ENCODE measurements at regions not wholly inside any gene's neighbourhood (a gene's known extent, or its start where the extent isn't known, plus 50 kb on each side); places are given as distances from the start of the nearest gene placed in this dataset.

DNA sequence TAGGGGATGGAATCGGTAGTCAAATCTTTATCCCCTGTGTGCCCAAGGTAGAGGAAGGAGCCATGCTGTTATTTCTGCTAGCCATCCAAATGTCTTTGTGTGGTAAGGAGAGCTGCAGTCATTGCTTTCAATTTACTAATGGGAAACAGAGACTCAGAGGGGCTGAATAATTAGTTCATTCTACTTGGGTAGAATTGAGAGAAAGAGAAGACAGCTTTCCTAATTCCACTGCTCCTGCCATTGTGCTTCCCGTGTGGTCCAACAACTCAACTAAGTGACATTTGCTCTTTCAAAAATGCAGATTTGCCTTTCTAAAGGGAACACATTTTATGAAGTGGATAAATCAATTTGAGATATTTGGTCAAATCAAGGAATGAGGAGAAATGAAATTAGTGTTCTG, 136.1 kb downstream of the AQP4 start:
- DNase-seq = no peak

DNA sequence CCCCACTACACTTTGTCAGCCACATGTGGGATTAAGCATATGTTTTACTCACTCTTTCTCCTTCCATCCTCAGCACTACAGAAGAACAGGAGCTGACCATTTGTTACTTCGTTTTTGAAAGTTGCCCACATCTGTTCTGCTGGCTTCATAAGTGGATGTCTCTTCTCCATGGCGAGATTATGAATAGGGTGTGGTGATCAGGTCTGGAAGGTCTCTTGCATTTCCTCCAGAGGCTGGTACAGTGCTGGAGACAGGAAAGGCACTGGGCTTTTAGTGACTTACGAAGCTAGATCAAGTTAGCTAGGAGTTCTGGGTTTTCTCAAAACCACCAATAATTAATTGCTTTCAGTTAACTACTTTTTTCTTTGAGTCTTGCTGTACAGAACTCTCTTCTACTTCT, 136.5 kb downstream of the AQP4 start:
- in situ Hi-C loops (cut with HindIII; ENCODE audit: low pct_ligation_motif_present, low sequenced_read_pairs) = no loop called here
- DNase-seq = no peak
- H3K4me3 ChIP-seq (ENCODE audit: low read depth, low read length) = no peak overlapping the region
- no peaks in the 10 kb centered on the region for H3K27me3 ChIP-seq (replicated peaks)
- TF ChIP-seq, protein P1, sequence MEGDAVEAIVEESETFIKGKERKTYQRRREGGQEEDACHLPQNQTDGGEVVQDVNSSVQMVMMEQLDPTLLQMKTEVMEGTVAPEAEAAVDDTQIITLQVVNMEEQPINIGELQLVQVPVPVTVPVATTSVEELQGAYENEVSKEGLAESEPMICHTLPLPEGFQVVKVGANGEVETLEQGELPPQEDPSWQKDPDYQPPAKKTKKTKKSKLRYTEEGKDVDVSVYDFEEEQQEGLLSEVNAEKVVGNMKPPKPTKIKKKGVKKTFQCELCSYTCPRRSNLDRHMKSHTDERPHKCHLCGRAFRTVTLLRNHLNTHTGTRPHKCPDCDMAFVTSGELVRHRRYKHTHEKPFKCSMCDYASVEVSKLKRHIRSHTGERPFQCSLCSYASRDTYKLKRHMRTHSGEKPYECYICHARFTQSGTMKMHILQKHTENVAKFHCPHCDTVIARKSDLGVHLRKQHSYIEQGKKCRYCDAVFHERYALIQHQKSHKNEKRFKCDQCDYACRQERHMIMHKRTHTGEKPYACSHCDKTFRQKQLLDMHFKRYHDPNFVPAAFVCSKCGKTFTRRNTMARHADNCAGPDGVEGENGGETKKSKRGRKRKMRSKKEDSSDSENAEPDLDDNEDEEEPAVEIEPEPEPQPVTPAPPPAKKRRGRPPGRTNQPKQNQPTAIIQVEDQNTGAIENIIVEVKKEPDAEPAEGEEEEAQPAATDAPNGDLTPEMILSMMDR (IDR thresholded peaks at IDR 0.05; ENCODE audit: low read depth, low read length, missing control alignments) = no peak
- no peaks in the 10 kb centered on the region for H3K36me3 ChIP-seq (replicated peaks)
- no peak overlapping the region for H3K27ac ChIP-seq

More for the DNA sequence above, 136.1 kb downstream of the AQP4 start:
- no peaks in the 10 kb centered on the region for H3K36me3 ChIP-seq (replicated peaks)
- in situ Hi-C loops (cut with HindIII; ENCODE audit: low pct_ligation_motif_present, low sequenced_read_pairs) = no loop called here
- TF ChIP-seq, protein P1 (IDR thresholded peaks at IDR 0.05; ENCODE audit: low read depth, low read length, missing control alignments) = no peak
- no peaks in the 10 kb centered on the region for H3K27me3 ChIP-seq (replicated peaks)
- no peak overlapping the region for H3K27ac ChIP-seq
- H3K4me3 ChIP-seq (ENCODE audit: low read depth, low read length) = no peak overlapping the region

DNA sequence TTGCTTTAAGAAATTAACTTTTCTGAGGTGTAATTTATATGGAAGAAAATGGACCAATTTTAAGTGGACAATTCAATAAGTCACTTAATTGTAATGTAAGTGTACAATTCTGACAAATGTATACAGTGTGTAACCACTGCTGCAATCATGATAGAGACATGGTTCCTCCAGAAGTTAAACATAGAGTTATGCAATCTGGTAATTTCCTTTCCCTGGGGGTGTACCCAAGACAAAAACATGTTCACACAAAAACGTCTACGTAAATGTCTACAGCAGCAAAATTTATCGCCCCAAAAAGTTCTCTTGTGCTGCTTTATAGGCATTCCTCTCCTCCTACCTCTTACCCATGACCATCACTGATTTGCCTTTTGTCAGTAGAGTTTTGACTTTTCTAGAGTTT, 141.5 kb downstream of the AQP4 start:
- Histone ChIP-seq H3K27ac (no peak overlapping the region), H3K27me3 (replicated peaks) (no peaks in the 10 kb centered on the region), H3K36me3 (replicated peaks) (no peaks in the 10 kb centered on the region), H3K4me3 (ENCODE audit: low read depth, low read length) (no peak overlapping the region)
- TF ChIP-seq, protein P1 (IDR thresholded peaks at IDR 0.05; ENCODE audit: low read depth, low read length, missing control alignments) = no peak
- no peak for DNase-seq
- in situ Hi-C loops (cut with HindIII; ENCODE audit: low pct_ligation_motif_present, low sequenced_read_pairs) = no loop called here

DNA sequence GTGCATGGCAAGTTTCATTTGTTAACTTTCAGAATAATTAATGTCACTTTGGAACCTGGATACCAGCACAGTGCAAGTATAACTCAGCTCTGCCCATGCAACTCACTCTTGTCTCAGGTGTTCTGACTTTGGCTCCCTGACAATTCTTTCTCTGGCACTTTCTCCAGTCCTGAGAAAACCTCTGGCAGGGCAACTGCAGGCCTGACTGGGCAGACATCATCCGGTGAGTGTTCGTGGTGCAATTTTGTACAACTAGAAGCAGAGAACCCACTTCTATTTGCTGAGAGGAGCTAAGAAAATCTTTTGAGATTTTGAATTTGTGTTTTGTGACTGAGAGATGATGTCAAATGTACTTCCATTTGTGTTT, 143.0 kb downstream of the AQP4 start:
- Histone ChIP-seq H3K36me3 (replicated peaks) (no peaks in the 10 kb centered on the region), H3K27me3 (replicated peaks) (no peaks in the 10 kb centered on the region), H3K27ac (no peak overlapping the region), H3K4me3 (ENCODE audit: low read depth, low read length) (no peak overlapping the region)
- DNase-seq = no peak
- in situ Hi-C loops (cut with HindIII; ENCODE audit: low pct_ligation_motif_present, low sequenced_read_pairs) = no loop called here
- TF ChIP-seq, protein P1 (IDR thresholded peaks at IDR 0.05; ENCODE audit: low read depth, low read length, missing control alignments) = no peak

DNA sequence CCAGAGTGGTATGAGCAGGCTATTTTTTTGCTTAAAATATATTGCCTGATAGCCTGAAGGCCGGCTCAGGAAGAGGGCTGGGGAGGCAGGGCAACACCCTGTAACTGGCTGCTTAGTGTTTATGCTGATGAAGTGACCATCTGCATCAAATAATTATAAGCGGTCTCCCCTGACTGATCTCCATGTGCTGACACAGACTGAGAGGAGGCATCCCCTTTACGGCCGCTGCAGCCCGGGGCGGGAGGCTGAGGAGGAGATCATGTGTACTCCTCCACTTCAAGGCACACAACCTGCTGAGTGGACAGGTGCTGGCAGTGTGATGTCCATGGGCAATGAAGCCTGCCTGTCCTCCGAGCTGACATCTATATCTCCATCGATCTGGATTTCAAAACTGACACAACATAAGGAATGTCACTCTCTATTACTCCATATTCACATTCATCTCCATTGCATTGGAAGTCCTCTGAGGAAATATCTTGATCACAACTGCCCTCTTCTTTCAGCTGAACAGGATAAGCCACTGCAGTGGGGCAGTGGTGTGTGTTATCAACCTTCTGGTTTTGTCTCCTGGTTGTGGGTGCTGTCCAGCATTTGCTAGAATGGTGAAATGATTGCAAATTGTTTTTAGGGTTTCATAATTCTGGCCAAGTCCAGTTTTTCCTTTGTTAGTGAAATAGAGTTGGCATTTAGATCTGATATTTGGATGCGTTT, 143.5 kb downstream of the AQP4 start:
- DNase-seq = no peak
- in situ Hi-C loops (cut with HindIII; ENCODE audit: low pct_ligation_motif_present, low sequenced_read_pairs) = no loop called here
- Histone ChIP-seq H3K27ac (no peak overlapping the region), H3K27me3 (replicated peaks) (no peaks in the 10 kb centered on the region), H3K4me3 (ENCODE audit: low read depth, low read length) (no peak overlapping the region), H3K36me3 (replicated peaks) (no peaks in the 10 kb centered on the region)
- TF ChIP-seq, protein P1 (IDR thresholded peaks at IDR 0.05; ENCODE audit: low read depth, low read length, missing control alignments) = no peak

DNA sequence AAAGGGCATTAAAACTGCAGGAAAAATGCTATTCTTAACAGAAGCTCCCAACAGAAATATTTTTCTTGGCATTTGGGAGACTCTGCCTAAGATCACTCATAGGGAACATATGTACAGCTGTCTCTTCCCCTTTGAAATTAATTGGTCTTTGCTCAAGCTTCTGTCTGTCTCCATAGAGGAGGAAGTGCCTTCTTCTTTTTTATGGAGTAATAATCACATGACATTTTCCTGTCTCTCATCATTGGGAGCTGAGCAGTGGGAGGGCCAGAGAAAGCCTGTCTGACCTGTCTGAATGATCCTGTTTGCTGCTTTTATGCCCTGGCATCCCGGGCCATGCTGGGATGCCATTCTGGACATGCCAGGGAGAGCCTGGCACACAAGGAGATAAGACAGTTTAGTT, 145.6 kb downstream of the AQP4 start:
- Histone ChIP-seq H3K36me3 (replicated peaks) (no peaks in the 10 kb centered on the region), H3K27me3 (replicated peaks) (no peaks in the 10 kb centered on the region), H3K27ac (no peak overlapping the region), H3K4me3 (ENCODE audit: low read depth, low read length) (no peak overlapping the region)
- TF ChIP-seq, protein P1 (IDR thresholded peaks at IDR 0.05; ENCODE audit: low read depth, low read length, missing control alignments) = no peak
- no peak for DNase-seq
- in situ Hi-C loops (cut with HindIII; ENCODE audit: low pct_ligation_motif_present, low sequenced_read_pairs) = no loop called here
